ENCODE measurements at regions not wholly inside any gene's neighbourhood (a gene's known extent, or its start where the extent isn't known, plus 50 kb on each side); places are given as distances from the start of the nearest gene placed in this dataset.
A peak's percentile ranks its signal among the peaks of the same experiment; 100 is the strongest.
"Not testable (repeated sequence)": the region's sequence is repeated elsewhere in the genome, so short reads cannot be mapped to it uniquely, and the experiment has no call there.

DNA sequence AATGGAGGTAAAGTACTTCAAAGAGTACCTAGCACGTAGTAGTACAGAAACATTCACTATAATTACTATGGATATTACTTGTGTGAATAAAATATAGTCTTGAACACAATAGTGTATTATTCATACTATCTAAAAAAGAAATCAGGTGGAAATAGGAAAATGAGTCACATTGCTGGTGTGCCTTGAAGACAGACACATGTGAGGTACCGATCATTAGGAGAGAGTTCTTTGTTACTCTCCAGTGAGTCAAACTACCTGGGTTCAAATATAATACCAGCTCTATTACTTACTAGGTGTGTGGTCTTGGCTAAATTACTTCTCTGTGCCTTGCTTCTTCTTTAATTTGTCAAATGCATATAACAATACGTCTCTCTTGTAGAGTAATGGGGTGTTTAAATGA is 50.8 kb upstream of the BEND6 start:
- no peak for DNase-seq

- DNase-seq, result peak; percentile 40
Observed at GRCh38 chr6:56902641-56903464, 52.1 kb upstream of the BEND6 start.

DNA sequence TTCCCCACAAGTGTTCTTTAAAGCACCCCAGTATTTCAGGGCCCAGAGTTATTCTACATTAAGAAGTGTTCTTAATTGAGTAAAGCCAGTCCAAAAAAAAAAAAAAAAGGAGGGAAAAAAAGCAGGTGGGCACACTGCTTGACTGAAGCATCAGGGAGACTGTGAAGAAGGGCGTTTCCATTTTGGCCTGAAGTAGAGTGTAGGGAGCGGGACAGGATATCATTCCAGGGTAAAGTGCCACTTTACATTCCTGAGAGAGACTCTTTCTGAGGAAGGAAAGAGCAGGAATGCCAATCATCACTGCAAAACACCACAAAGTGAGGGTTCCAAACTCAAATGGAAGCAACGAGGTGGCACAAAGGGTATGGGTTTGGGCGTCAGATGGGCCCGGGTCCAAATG is 54.1 kb upstream of the BEND6 start:
- no peak for DNase-seq

DNA sequence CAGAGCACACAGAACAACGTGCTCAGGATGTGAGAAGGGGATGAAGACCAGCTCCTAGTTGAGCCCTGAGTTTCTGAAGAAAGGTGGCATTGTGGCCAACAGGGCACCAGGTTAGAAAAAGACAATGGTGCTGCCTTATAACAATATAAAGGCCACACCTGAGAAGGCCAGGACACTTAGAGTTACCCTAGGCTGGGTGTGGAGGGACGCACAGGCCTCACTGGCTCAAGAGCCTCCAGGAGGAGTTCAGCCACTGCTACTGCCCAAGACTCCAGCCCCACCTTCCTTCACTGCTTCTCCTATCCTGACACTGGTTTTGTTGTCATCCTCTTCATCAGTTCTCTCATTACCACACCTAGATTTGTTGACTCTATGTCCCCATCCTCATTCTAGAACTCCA is 55.2 kb upstream of the BEND6 start:
- DNase-seq, result no peak

DNA sequence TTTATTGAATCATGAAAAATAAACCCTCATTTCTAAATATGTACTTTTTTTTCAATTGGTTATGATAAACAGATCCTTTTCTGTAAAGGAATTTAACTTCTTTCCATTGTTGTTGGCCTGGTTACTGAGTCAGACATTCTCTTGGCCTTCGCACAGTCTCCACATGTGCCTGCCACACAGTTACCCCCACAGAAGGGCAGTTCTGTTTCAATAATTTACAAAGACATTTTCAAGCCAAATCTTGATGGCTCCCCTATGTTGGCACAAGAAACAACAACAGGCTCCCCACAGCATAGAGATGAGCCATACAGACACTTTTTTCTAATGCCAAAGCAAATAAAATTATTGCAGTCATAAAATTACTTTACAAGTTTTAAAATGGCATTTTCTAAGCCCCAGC is 55.6 kb upstream of the BEND6 start:
- DNase-seq, result no peak

DNA sequence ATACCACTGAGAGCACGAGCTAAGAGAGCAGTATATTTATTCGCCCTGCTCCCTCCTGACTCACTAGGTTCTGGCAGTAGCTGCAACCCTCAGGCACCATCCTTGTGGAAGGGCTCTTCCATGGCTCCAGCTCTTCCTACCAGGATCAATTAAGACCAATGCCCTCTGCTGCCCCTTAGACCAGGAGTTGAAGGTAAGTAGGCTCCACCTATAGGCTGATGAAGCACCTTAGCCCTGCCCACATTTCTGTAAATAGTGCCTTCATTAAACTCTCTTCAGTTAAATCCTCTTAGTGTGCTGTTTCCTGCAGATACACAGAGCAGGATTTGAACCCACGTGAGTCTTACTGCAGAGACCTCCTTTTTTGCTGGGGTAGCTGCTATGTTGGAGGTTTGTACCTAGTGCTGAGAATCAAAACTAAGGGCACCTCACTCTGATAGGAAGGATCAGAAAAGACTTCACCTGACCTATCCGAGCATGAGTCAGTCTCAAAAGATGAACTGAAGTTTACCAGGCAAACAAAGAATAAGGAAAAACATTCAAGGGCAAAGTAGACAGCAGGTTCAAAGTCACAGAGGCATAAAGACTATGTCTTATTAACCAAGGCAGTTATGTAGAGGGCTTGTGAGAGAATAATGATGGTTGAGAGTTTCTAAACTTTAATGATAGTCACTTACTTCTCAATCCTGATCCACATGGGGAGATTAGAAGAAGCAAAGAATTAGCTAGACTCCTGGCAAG is 56.9 kb upstream of the BEND6 start:
- DNase-seq, result no peak

DNA sequence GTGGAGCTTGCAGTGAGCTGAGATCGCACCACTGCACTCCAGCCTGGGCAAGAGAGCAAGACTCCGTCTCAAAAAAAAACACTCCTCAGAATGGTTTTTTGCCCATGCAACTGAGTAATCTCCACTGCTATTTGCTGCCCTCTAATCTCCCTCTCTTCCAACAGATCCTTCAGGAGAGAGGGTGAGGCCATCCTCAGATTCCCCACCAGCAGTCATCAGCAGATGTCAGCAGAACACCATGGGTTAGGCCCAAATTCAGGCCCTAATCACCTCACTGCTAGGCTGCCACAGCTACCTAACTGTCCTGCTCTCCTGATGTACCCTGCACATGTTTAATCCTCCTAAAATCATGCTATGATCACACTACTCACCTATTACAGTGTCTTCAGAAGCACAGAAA is 63.2 kb upstream of the BEND6 start:
- no peak for DNase-seq

DNA sequence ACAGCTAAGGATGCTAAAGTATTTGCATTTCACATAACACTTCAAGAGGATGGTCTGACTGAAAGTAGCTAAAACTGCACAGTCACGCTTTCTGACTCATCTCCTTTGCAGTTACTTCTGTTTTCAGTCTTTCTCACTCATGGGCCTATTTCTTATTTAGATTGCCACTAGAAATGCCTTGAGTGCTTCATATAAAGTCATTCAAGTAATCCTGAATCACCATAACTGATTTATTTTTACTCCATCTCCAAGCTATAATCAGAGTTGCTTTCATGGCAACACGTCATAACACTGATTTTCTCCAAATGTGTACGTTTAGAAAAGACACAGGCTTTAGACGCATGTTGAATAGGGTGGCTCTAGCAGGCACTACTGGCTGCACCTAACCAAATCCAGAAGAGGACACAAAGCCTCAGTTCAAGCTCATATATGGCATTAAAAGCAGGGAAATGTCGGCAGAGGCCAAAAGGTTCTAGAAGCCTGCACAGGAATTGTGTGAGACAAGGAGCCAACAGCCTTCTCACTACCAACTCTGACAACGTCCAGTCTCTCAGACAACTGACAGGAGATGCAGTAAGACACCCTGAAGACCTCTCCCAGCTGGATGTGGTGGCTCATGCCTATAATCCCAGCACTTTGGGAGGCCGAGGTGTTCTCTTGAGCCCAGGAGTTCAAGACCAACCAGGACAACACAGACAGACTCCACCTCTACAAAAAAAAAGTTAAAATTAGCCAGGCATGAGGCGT is 64.1 kb upstream of the BEND6 start:
- peak; percentile 5 for DNase-seq

- DNase-seq, result no peak
Observed at GRCh38 chr6:56890066-56890465, 64.8 kb upstream of the BEND6 start.

DNA sequence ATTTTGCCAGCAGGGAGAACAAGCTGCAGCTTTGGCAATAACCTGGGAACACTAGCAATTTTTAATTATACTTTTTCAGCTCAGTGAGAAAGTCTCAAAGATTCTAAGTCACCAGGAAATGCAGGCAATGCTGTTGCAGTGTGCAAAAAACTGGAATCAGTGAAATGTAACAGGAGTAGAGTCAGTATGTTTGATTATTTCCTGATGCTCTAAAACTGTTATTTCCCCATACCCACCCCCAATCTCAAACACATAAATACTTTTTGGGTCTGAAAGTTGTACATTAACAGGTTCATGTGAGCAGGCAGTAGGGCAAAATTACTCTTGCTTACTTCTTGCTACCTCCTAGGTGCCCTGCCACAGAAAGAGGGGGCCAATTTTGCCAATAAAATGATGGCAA is 65.4 kb upstream of the BEND6 start:
- DNase-seq, result no peak

- DNase-seq, result no peak
Observed at GRCh38 chr6:56888687-56889086, 66.2 kb upstream of the BEND6 start.

DNA sequence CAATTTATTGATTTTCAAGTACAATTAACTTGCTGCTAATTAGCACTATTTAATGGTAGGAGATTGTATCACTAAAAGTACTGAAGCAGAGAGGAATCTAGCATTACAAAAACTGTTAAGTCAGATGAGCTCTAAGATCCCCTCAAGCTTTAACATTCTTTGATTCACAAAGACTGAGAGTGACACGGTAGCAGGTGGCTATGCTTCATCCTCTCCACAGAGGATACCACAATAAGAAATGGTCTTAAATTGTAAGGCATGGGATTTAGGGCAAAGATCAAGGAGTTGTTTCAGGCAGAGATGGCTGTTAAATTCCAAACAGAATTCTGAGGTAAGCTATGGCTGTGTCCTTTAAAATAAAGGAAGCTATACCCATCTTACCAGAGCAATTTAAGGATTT is 67.8 kb upstream of the BEND6 start:
- DNase-seq, result no peak

DNA sequence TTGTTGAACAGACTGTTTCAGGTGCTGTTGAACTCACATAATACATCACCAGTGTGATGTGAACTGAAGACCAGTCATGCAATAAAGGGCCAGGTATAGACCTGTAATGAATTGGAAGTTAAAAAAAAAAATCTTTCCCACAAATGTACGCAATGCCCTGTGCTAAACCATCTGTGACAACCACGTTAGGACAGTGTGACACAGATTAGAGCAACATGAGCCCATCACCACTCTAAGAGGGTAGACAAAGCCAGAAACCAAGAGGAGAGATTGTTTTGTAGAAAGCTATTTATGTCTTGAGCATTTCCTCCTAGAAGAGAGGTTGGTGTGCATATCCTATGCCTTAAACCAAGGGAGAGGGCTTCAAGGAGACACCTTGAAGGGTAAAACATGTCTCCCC is 77.0 kb upstream of the BEND6 start:
- DNase-seq, result no peak

DNA sequence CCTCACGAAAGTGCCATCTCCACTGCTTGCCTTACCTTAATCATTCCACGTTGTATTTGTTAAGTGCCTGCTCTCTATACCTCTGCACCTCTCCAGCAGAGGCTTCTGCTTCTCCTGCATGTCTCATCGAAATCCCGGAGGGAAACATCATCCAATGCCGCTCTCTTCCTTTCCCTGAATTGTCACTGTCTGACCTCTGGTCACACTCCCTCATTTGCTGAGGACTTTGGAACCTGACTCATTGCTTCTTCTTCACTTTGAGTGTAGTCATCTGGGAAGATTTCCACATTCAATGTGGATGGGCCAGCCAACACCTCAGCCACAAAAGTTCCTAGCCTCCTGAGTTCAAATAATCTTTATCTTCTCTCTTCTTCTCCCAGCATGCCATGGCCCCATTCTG is 78.9 kb upstream of the BEND6 start:
- no peak for DNase-seq

DNA sequence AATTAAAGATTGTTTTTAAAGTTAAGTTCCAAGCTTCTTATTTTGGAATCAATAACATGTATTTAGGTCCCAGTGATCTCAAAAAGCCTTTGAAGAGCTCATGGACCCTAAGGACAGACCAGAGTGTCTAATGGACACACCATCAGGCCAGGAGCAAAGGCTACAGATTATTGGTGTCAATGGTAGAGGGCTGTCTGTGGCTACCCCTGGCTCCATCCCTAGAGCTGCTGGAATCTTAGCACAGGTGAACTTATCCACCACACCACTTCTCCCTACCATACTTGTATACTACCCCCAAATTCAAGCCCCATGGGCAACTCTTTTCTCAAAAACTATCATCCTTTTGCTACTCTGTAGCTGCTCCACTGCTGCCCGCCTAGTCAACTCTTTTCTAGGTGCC is 79.4 kb upstream of the BEND6 start:
- DNase-seq, result no peak

- DNase-seq, result no peak
Observed at GRCh38 chr6:56874328-56874727, 80.6 kb upstream of the BEND6 start.

GRCh38 chr6:56870053-56870452 is 84.9 kb upstream of the BEND6 start:
- DNase-seq, result not testable (repeated sequence)

GRCh38 chr6:56869346-56869745 is 85.6 kb upstream of the BEND6 start:
- DNase-seq, result no peak

DNA sequence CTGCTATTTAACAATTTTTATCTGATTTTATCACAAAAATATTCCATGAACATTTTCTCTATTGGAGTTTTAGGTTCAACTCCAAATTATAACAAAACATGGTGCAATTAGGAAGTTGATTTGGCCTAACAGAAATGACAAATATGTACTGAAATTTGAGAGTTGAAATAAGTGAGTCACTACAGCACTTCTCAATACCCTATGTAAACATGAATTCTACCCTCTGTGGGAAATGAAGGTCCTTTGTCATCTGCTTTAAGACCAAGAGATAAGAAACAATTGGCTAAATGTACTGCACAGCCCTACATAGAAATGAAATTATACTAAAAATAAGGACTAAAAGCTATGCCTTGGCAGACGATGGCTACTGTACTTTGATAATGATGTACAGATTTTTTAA is 86.2 kb upstream of the BEND6 start:
- no peak for DNase-seq

- no peak for DNase-seq
Observed at GRCh38 chr6:56866917-56867522, 87.9 kb upstream of the BEND6 start.

GRCh38 chr6:56865081-56865875 is 89.6 kb upstream of the BEND6 start:
- no peak for DNase-seq

GRCh38 chr6:56864171-56864616 is 90.7 kb upstream of the BEND6 start:
- DNase-seq, result no peak

All from midbrain (tissue), 1 donor.